ENCODE measurements at regions not wholly inside any gene's neighbourhood (a gene's known extent, or its start where the extent isn't known, plus 50 kb on each side); places are given as distances from the start of the nearest gene placed in this dataset.

DNA sequence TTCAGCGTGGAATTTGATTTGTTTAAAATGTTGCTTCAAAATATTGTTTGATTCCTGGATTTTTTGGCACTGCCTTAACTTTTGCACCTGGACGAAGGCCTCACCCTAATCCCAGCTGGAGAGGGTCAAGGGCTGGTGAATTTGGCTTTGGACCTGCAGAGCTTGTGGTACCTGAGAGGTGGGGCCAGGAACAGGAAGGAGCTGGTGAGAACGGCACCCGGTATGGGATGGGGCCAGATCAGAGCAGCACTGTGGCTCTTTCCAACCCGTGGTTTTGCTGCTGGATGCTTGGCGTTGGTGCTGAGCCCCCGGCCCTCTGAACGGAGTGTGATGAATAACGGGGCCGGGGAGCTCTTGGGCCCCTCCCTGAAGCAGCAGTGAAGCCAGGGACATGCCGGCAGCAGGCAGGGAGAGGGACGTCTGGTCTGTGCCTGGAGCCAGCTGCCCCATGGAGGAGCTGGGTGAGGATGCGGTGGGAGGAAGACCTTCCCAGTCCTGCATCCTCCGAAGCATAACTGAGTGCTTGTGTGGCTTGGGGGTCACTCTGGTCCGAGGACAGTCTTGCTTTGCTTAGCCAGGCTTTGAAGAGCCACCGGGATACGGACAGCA lies 275.4 kb downstream of the SEC14L1 start:
- H3K36me3 ChIP-seq (ENCODE audit: insufficient read depth, low read length): peaks cover 56% of the 10 kb centered on the region
- no peaks in the 10 kb centered on the region for H3K27me3 ChIP-seq (ENCODE audit: control insufficient read depth, insufficient read depth, low read length)
- peaks cover 47% of the 10 kb centered on the region for H3K4me1 ChIP-seq (ENCODE audit: control insufficient read depth, insufficient read depth, low read length)
- no peak overlapping the region for H3K4me3 ChIP-seq (ENCODE audit: low read length)
- H3K9me3 ChIP-seq (replicated peaks; ENCODE audit: low read length): peaks cover 4% of the 10 kb centered on the region
- H3K9ac ChIP-seq (ENCODE audit: low read depth, low read length): no peak overlapping the region
- H3K4me2 ChIP-seq (ENCODE audit: low read length): no peak overlapping the region

DNA sequence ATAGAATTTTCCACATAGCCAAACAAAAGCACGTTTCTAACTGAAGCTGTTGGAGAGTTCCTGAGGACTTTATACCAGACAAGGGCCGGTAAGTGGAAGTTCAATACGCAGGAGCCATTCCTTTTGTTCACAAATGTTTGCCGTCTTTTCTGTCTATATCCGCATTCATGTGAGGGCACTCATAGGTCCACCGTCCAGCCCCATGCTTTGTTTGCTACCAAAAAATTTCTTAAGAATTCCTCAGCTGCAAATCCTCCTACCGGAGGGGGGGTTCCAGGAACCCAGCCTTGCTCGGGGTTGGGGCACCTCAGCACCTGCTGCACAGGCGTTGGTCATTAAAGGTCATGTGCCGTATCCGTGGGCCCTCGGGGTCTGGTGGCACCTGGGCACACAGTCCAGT lies 276.8 kb downstream of the SEC14L1 start:
- Histone ChIP-seq H3K4me1 (ENCODE audit: control insufficient read depth, insufficient read depth, low read length) (peaks cover 48% of the 10 kb centered on the region), H3K9me3 (replicated peaks; ENCODE audit: low read length) (no peaks in the 10 kb centered on the region), H3K27me3 (ENCODE audit: control insufficient read depth, insufficient read depth, low read length) (no peaks in the 10 kb centered on the region), H3K9ac (ENCODE audit: low read depth, low read length) (no peak overlapping the region), H3K36me3 (ENCODE audit: insufficient read depth, low read length) (peaks cover 56% of the 10 kb centered on the region), H3K4me2 (ENCODE audit: low read length) (no peak overlapping the region), H3K4me3 (ENCODE audit: low read length) (no peak overlapping the region)

DNA sequence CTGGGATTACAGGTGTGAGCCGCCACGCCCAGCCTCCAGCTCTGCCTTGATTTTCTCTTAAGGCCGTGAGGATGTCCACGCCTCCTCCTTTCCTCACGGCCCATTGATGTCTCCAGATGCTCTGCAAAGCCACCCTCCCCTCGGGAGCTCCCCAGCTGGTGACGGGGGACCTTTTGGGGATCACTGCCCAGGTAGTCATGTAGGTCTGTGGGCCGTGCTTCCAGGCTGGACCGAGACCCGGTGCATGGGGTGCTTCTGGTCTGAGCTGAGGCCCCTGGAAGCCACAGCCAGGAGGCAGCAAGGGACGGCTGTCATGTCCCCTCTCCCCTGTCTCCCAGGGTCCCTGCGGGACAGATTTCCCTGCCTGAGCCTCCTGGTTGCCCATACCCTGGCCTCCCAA lies 277.8 kb downstream of the SEC14L1 start:
- H3K27me3 ChIP-seq (ENCODE audit: control insufficient read depth, insufficient read depth, low read length): no peaks in the 10 kb centered on the region
- no peaks in the 10 kb centered on the region for H3K9me3 ChIP-seq (replicated peaks; ENCODE audit: low read length)
- H3K4me1 ChIP-seq (ENCODE audit: control insufficient read depth, insufficient read depth, low read length): peaks cover 50% of the 10 kb centered on the region
- H3K4me3 ChIP-seq (ENCODE audit: low read length): no peak overlapping the region
- H3K4me2 ChIP-seq (ENCODE audit: low read length): no peak overlapping the region
- H3K9ac ChIP-seq (ENCODE audit: low read depth, low read length): no peak overlapping the region
- peaks cover 53% of the 10 kb centered on the region for H3K36me3 ChIP-seq (ENCODE audit: insufficient read depth, low read length)

DNA sequence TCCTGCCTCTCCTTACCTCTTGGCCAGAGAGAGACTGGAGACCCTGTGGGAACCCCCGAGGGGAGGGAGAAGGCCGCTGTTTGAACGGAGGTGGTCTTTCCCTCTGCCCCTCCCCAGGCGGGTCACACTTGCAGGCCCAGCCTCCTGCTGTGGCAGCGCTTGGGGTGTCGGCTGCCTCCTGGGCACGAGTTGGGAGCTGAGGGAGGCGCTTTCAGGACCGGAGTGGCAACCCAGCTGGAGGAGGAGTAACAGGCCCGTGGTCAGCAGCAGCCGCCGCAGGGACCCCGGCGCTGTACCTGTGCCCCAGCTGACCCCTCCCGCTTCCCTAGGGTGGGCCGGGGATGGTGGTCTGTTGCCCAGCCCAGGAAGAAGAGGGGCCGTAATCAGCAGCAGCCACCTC lies 278.3 kb downstream of the SEC14L1 start:
- Histone ChIP-seq H3K4me3 (ENCODE audit: low read length) (no peak overlapping the region), H3K4me2 (ENCODE audit: low read length) (no peak overlapping the region), H3K9me3 (replicated peaks; ENCODE audit: low read length) (no peaks in the 10 kb centered on the region), H3K36me3 (ENCODE audit: insufficient read depth, low read length) (peaks cover 53% of the 10 kb centered on the region), H3K27me3 (ENCODE audit: control insufficient read depth, insufficient read depth, low read length) (no peaks in the 10 kb centered on the region), H3K9ac (ENCODE audit: low read depth, low read length) (no peak overlapping the region), H3K4me1 (ENCODE audit: control insufficient read depth, insufficient read depth, low read length) (peaks cover 54% of the 10 kb centered on the region)

DNA sequence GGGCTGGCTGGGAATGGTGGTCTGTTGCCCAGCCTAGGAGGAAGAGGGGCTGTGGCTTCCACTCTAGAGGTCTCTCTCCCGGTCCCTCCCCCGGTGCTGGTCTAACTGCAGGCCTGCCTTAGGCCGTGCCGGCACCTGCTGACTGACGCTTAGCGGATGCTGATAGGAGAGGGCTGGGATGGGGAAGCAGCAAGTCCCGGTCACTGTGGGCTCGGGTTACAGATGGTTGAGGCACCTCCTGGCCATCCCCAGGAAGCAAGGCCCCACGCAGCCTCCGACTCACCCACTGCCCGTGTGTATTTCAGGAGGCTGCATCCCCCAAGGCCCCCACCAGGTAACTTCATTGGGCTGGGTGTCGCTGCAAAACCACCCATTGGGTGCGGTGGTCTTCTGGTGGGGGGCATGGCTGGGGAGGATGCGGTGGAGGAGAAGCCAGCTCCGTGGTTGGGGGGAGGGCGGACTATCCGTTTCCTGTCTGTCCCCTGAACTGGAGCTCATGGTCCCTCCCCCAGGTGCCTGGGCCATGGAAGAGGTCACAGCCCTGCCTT lies 278.9 kb downstream of the SEC14L1 start:
- Histone ChIP-seq H3K4me1 (ENCODE audit: control insufficient read depth, insufficient read depth, low read length) (peaks cover 59% of the 10 kb centered on the region), H3K4me3 (ENCODE audit: low read length) (no peak overlapping the region), H3K27me3 (ENCODE audit: control insufficient read depth, insufficient read depth, low read length) (no peaks in the 10 kb centered on the region), H3K4me2 (ENCODE audit: low read length) (no peak overlapping the region), H3K36me3 (ENCODE audit: insufficient read depth, low read length) (peaks cover 53% of the 10 kb centered on the region), H3K9me3 (replicated peaks; ENCODE audit: low read length) (no peaks in the 10 kb centered on the region), H3K9ac (ENCODE audit: low read depth, low read length) (no peak overlapping the region)

GRCh38 chr17:77420095-77420803 lies 279.5 kb downstream of the SEC14L1 start:
- no peaks in the 10 kb centered on the region for H3K27me3 ChIP-seq (ENCODE audit: control insufficient read depth, insufficient read depth, low read length)
- H3K4me3 ChIP-seq (ENCODE audit: low read length): peak overlapping the region; percentile 43
- H3K9ac ChIP-seq (ENCODE audit: low read depth, low read length): peak overlapping the region; percentile 56
- peaks cover 65% of the 10 kb centered on the region for H3K4me1 ChIP-seq (ENCODE audit: control insufficient read depth, insufficient read depth, low read length)
- peak overlapping the region; percentile 68 for H3K4me2 ChIP-seq (ENCODE audit: low read length)
- H3K9me3 ChIP-seq (replicated peaks; ENCODE audit: low read length): no peaks in the 10 kb centered on the region
- H3K36me3 ChIP-seq (ENCODE audit: insufficient read depth, low read length): peaks cover 49% of the 10 kb centered on the region

- H3K4me1 ChIP-seq (ENCODE audit: control insufficient read depth, insufficient read depth, low read length): peaks cover 73% of the 10 kb centered on the region
- peak overlapping the region; percentile 56 for H3K9ac ChIP-seq (ENCODE audit: low read depth, low read length)
- H3K9me3 ChIP-seq (replicated peaks; ENCODE audit: low read length): no peaks in the 10 kb centered on the region
- peak overlapping the region; percentile 43 for H3K4me3 ChIP-seq (ENCODE audit: low read length)
- no peaks in the 10 kb centered on the region for H3K27me3 ChIP-seq (ENCODE audit: control insufficient read depth, insufficient read depth, low read length)
- peak overlapping the region; percentile 68 for H3K4me2 ChIP-seq (ENCODE audit: low read length)
- H3K36me3 ChIP-seq (ENCODE audit: insufficient read depth, low read length): peaks cover 47% of the 10 kb centered on the region
Observed at GRCh38 chr17:77420804-77421629, 280.2 kb downstream of the SEC14L1 start.

GRCh38 chr17:77421630-77421972 lies 280.8 kb downstream of the SEC14L1 start:
- H3K9me3 ChIP-seq (replicated peaks; ENCODE audit: low read length): no peaks in the 10 kb centered on the region
- H3K4me2 ChIP-seq (ENCODE audit: low read length): peak overlapping the region; percentile 68
- peaks cover 41% of the 10 kb centered on the region for H3K36me3 ChIP-seq (ENCODE audit: insufficient read depth, low read length)
- H3K4me1 ChIP-seq (ENCODE audit: control insufficient read depth, insufficient read depth, low read length): peaks cover 79% of the 10 kb centered on the region
- no peaks in the 10 kb centered on the region for H3K27me3 ChIP-seq (ENCODE audit: control insufficient read depth, insufficient read depth, low read length)
- H3K4me3 ChIP-seq (ENCODE audit: low read length): peak overlapping the region; percentile 43
- H3K9ac ChIP-seq (ENCODE audit: low read depth, low read length): peak overlapping the region; percentile 56

GRCh38 chr17:77422104-77422747 lies 281.5 kb downstream of the SEC14L1 start:
- H3K9me3 ChIP-seq (replicated peaks; ENCODE audit: low read length): no peaks in the 10 kb centered on the region
- H3K36me3 ChIP-seq (ENCODE audit: insufficient read depth, low read length): peaks cover 35% of the 10 kb centered on the region
- no peak overlapping the region for H3K4me3 ChIP-seq (ENCODE audit: low read length)
- peak overlapping the region; percentile 56 for H3K9ac ChIP-seq (ENCODE audit: low read depth, low read length)
- peaks cover 85% of the 10 kb centered on the region for H3K4me1 ChIP-seq (ENCODE audit: control insufficient read depth, insufficient read depth, low read length)
- no peaks in the 10 kb centered on the region for H3K27me3 ChIP-seq (ENCODE audit: control insufficient read depth, insufficient read depth, low read length)
- H3K4me2 ChIP-seq (ENCODE audit: low read length): no peak overlapping the region

DNA sequence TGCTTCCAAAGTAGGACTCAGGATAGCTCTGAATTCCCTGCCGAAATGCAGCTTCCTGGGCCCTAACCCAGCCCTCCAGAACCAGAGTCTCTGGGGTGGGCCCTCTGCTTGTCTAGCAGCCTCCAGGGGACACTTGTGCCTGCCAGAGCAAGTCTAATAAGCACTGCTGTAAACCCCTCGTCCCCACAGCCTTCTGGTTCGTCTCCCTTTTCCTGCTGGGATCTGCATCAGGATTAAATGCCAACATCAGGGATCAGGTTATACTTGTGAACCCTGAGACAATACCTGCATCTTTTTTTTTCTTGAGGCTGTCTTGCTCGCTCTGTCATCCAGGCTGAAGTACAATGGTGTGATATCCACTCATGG lies 282.0 kb downstream of the SEC14L1 start:
- Histone ChIP-seq H3K4me2 (ENCODE audit: low read length) (no peak overlapping the region), H3K4me1 (ENCODE audit: control insufficient read depth, insufficient read depth, low read length) (peaks cover 90% of the 10 kb centered on the region), H3K36me3 (ENCODE audit: insufficient read depth, low read length) (peaks cover 30% of the 10 kb centered on the region), H3K4me3 (ENCODE audit: low read length) (no peak overlapping the region), H3K9ac (ENCODE audit: low read depth, low read length) (no peak overlapping the region), H3K27me3 (ENCODE audit: control insufficient read depth, insufficient read depth, low read length) (no peaks in the 10 kb centered on the region), H3K9me3 (replicated peaks; ENCODE audit: low read length) (no peaks in the 10 kb centered on the region)
